GM23338 (cell line): ENCODE measurements at regions not wholly inside any gene's neighbourhood (a gene's known extent, or its start where the extent isn't known, plus 50 kb on each side); places are given as distances from the start of the nearest gene placed in this dataset.

Experiments
- ATAC-seq: fragments of 200-7000 bp; cut with Tn5 transposase; 3 replicates; pipeline ENCODE4 v1.9.1; 2020
- DNase-seq: peaks from one replicate; pipeline ENCODE4 v3.0.0-alpha.2; 2015; ENCODE audit warnings: low spot score
- H2AFZ ChIP-seq: fragments of 200-600 bp; sonication (generic); 2 replicates; pipeline ENCODE4 v1.8.0; 2016; ENCODE audit warnings: antibody characterized with exemption, mild to moderate bottlenecking, moderate library complexity
- H3F3A ChIP-seq: fragments of 200-600 bp; sonication (generic); replicated peaks from 2 replicates; pipeline ENCODE4 v1.8.0; 2017; ENCODE audit warnings: antibody characterized with exemption, mixed run types, low read depth
- H3K27ac ChIP-seq: fragments of 200-600 bp; sonication (generic); 2 replicates; pipeline ENCODE4 v1.6.1; 2016; ENCODE audit warnings: low read depth
- H3K27me3 ChIP-seq: fragments of 200-600 bp; sonication (generic); 2 replicates; pipeline ENCODE4 v1.8.0; 2016; ENCODE audit warnings: mild to moderate bottlenecking, mixed run types, moderate library complexity; ENCODE audit not compliant: insufficient read depth
- H3K36me3 ChIP-seq: fragments of 200-600 bp; sonication (generic); 2 replicates; pipeline ENCODE4 v1.8.0; 2016; ENCODE audit warnings: mild to moderate bottlenecking; ENCODE audit not compliant: insufficient read depth
- H3K4me1 ChIP-seq: fragments of 200-600 bp; sonication (generic); 2 replicates; pipeline ENCODE4 v1.8.0; 2016; ENCODE audit warnings: mild to moderate bottlenecking, moderate library complexity; ENCODE audit not compliant: insufficient read depth
- H3K4me2 ChIP-seq: fragments of 200-600 bp; sonication (generic); 2 replicates; pipeline ENCODE4 v1.7.1; 2017; ENCODE audit warnings: mixed run types
- H3K4me3 ChIP-seq: fragments of 200-600 bp; sonication (generic); 2 replicates; pipeline ENCODE4 v1.6.1; 2016; ENCODE audit warnings: mixed run types
- H3K79me2 ChIP-seq: fragments of 200-600 bp; sonication (generic); replicated peaks from 2 replicates; pipeline ENCODE4 v1.8.0; 2017; ENCODE audit warnings: mild to moderate bottlenecking; ENCODE audit not compliant: insufficient read depth
- H3K9me2 ChIP-seq: fragments of 200-600 bp; sonication (generic); 2 replicates; pipeline ENCODE4 v1.8.0; 2017; ENCODE audit not compliant: insufficient read depth
- H4K20me1 ChIP-seq: fragments of 200-600 bp; sonication (generic); replicated peaks from 2 replicates; pipeline ENCODE4 v1.8.0; 2017; ENCODE audit warnings: mild to moderate bottlenecking; ENCODE audit not compliant: insufficient read depth
- H3K27ac Mint-ChIP-seq: 2 replicates; pipeline ENCODE4 v1.8.0; 2020; ENCODE audit warnings: inconsistent platforms, mild to moderate bottlenecking, moderate library complexity, mixed read lengths
- H3K27me3 Mint-ChIP-seq: 3 replicates; pipeline ENCODE4 v1.8.0; 2022; ENCODE audit warnings: low read depth, mild to moderate bottlenecking, moderate library complexity, mixed read lengths, inconsistent platforms; ENCODE audit not compliant: insufficient read depth, poor library complexity
- H3K36me3 Mint-ChIP-seq: 3 replicates; pipeline ENCODE4 v1.8.0; 2021; ENCODE audit warnings: low read depth, mild to moderate bottlenecking, inconsistent platforms, moderate library complexity, mixed read lengths
- H3K4me1 Mint-ChIP-seq: 3 replicates; pipeline ENCODE4 v1.8.0; 2020; ENCODE audit warnings: mild to moderate bottlenecking, inconsistent platforms, mixed read lengths
- H3K4me3 Mint-ChIP-seq: 3 replicates; pipeline ENCODE4 v1.8.0; 2021; ENCODE audit warnings: moderate library complexity, mild to moderate bottlenecking, inconsistent platforms, mixed read lengths
- H3K9me3 Mint-ChIP-seq: 3 replicates; pipeline ENCODE4 v1.8.0; 2020; ENCODE audit warnings: moderate library complexity, mild to moderate bottlenecking, inconsistent platforms, mixed read lengths
- CREB1 ChIP-seq: fragments of 250-450 bp; sonication (Bioruptor Pico); IDR thresholded peaks from 2 replicates; pipeline ENCODE4 v1.5.0; 2020; ENCODE audit warnings: low read depth, mild to moderate bottlenecking, moderate library complexity
- CTCF ChIP-seq, 2 experiments: fragments of 200-600 bp in 1 of 2; sonication (generic) in 1 of 2; conservative IDR thresholded peaks; 2 replicates each; pipeline versions ENCODE4 v1.5.1 to v1.6.1; 2016 to 2017; ENCODE audit warnings: antibody characterized with exemption in 2 of 2, low read depth in 2 of 2, mild to moderate bottlenecking in 2 of 2, moderate library complexity in 1 of 2
- ETS1 ChIP-seq: IDR thresholded peaks from 2 replicates; pipeline ENCODE4 v1.6.1; 2016; ENCODE audit warnings: antibody characterized with exemption
- EZH2 ChIP-seq: fragments of 200-600 bp; sonication (generic); IDR thresholded peaks from one replicate; pipeline ENCODE4 v1.8.0; 2017; ENCODE audit warnings: antibody characterized with exemption, mild to moderate bottlenecking, low read depth; ENCODE audit not compliant: unreplicated experiment
- EZH2phosphoT487 ChIP-seq: fragments of 200-600 bp; sonication (generic); IDR thresholded peaks from one replicate; pipeline ENCODE4 v1.8.1; 2018; ENCODE audit warnings: antibody characterized with exemption; ENCODE audit not compliant: unreplicated experiment
- JUNB ChIP-seq: IDR thresholded peaks from one replicate; pipeline ENCODE4 v1.6.1; 2016; ENCODE audit warnings: antibody characterized with exemption; ENCODE audit not compliant: unreplicated experiment
- NANOG ChIP-seq: IDR thresholded peaks from 2 replicates; pipeline ENCODE4 v1.6.1; 2016; ENCODE audit warnings: antibody characterized with exemption, borderline replicate concordance
- POLR2AphosphoS5 ChIP-seq: IDR thresholded peaks from 2 replicates; pipeline ENCODE4 v1.6.1; 2016; ENCODE audit warnings: antibody characterized with exemption, low read depth
- REST ChIP-seq: IDR thresholded peaks from one replicate; pipeline ENCODE4 v1.6.1; 2018; ENCODE audit warnings: antibody characterized with exemption; ENCODE audit not compliant: unreplicated experiment
- STAT1 ChIP-seq: IDR thresholded peaks from one replicate; pipeline ENCODE4 v1.6.1; 2016; ENCODE audit warnings: antibody characterized with exemption; ENCODE audit not compliant: unreplicated experiment
- ZNF114 ChIP-seq: fragments of 250-450 bp; sonication (Bioruptor Pico); IDR thresholded peaks from 2 replicates; pipeline ENCODE4 v1.5.0; 2020; ENCODE audit warnings: mild to moderate bottlenecking, moderate library complexity
- ZNF331 ChIP-seq: fragments of 250-450 bp; sonication (Bioruptor Pico); IDR thresholded peaks from 2 replicates; pipeline ENCODE4 v1.5.0; 2020; ENCODE audit warnings: low read depth, mild to moderate bottlenecking, moderate library complexity
- ZNF462 ChIP-seq: fragments of 250-450 bp; sonication (Bioruptor Pico); IDR thresholded peaks from 2 replicates; pipeline ENCODE4 v1.5.0; 2020; ENCODE audit warnings: mild to moderate bottlenecking, moderate library complexity

GRCh38 chr20:48076747-48077146 lies 291.5 kb upstream of the SULF2 start:
- H3K36me3 ChIP-seq = no peaks in the 10 kb centered on the region
- H3K79me2 ChIP-seq = no peaks in the 10 kb centered on the region
- H3K9me2 ChIP-seq = no peaks in the 10 kb centered on the region
- H3K27ac ChIP-seq = no peak overlapping the region
- H3K27me3 ChIP-seq = no peaks in the 10 kb centered on the region
- peaks cover 7% of the 10 kb centered on the region; the same call in 2 of the 3 replicates for H3K9me3 Mint-ChIP-seq
- no peak overlapping the region for H3K27ac Mint-ChIP-seq
- H3K36me3 Mint-ChIP-seq = no peaks in the 10 kb centered on the region
- TF ChIP-seq JUNB = no peak
- no peak for TF ChIP-seq ZNF462 (CRISPR knock-in tag)
- TF ChIP-seq ZNF331 (CRISPR knock-in tag) = no peak
- no peak for TF ChIP-seq ETS1
- TF ChIP-seq STAT1 = no peak
- TF ChIP-seq EZH2phosphoT487 = no peak
- TF ChIP-seq EZH2 = no peak
- no peak for TF ChIP-seq POLR2AphosphoS5
- no peak for TF ChIP-seq NANOG
- no peak for TF ChIP-seq CTCF (conservative IDR thresholded peaks at IDR 0.05; ENCODE audit: low read depth in 2 of 2)
- TF ChIP-seq ZNF114 = no peak
- no peak for TF ChIP-seq CREB1 (CRISPR knock-in tag)
- TF ChIP-seq REST = no peak
- ATAC-seq (no peak), DNase-seq (no peak)
- no peaks in the 10 kb centered on the region for H4K20me1 ChIP-seq
- H3K4me3 ChIP-seq = no peak overlapping the region
- no peaks in the 10 kb centered on the region for H3K4me1 ChIP-seq
- no peaks in the 10 kb centered on the region for H3K4me1 Mint-ChIP-seq
- H2AFZ ChIP-seq = no peak overlapping the region
- H3K27me3 Mint-ChIP-seq = no peaks in the 10 kb centered on the region
- H3K4me3 Mint-ChIP-seq = no peak overlapping the region
- no peaks in the 10 kb centered on the region for H3F3A ChIP-seq
- H3K4me2 ChIP-seq = no peak overlapping the region
